ENCODE measurements at regions not wholly inside any gene's neighbourhood (a gene's known extent, or its start where the extent isn't known, plus 50 kb on each side); places are given as distances from the start of the nearest gene placed in this dataset.

- H3K4me1 ChIP-seq (ENCODE audit: control insufficient read depth, insufficient read depth, low read length): no peaks in the 10 kb centered on the region; the same call in 1 of the 2 replicates
- no peaks in the 10 kb centered on the region for H3K9me3 ChIP-seq (ENCODE audit: control insufficient read depth, insufficient read depth, low read depth, low read length)
- CTCF ChIA-PET: no interaction called here
- POLR2A ChIA-PET: no interaction called here
- TF ChIP-seq CTCF (IDR thresholded peaks at IDR 0.05) (no peak), TCF7L2 (IDR thresholded peaks at IDR 0.05; ENCODE audit: low read depth, low read length) (no peak), REST (IDR thresholded peaks at IDR 0.05; ENCODE audit: insufficient read depth in 1 of 2, low read depth in 2 of 2, low read length in 1 of 2) (no peak)
- ATAC-seq: no peak
- H3K4me3 ChIP-seq (ENCODE audit: low read depth in 2 of 2, low read length in 2 of 2): no peak overlapping the region
- intact Hi-C loops (cut with micrococcal nuclease; ENCODE audit: unreplicated experiment): no loop called here
- no peak overlapping the region; the same call in 1 of the 2 replicates for H3K27ac ChIP-seq (ENCODE audit: low read length)
- no TSS peak for BruUV-seq (replicated peaks)
- DNase-seq (ENCODE audit: low read depth, low spot score): no peak
- in situ Hi-C loops (cut with HindIII; ENCODE audit: low pct_unique_long_range_greater_than_20kb, low sequenced_read_pairs): no loop called here
- H3K36me3 ChIP-seq (ENCODE audit: control insufficient read depth, insufficient read depth, low read length): no peaks in the 10 kb centered on the region
- H3K27me3 ChIP-seq (ENCODE audit: control insufficient read depth, insufficient read depth, low read length): no peaks in the 10 kb centered on the region
Measured at GRCh38 chr15:69526081-69527061, 73.8 kb downstream of the RPLP1 start.

GRCh38 chr15:69529141-69529540 is 76.5 kb downstream of the RPLP1 start:
- in situ Hi-C loops (cut with HindIII; ENCODE audit: low pct_unique_long_range_greater_than_20kb, low sequenced_read_pairs) (no loop called here), intact Hi-C loops (cut with micrococcal nuclease; ENCODE audit: unreplicated experiment) (no loop called here)
- H3K9me3 ChIP-seq (ENCODE audit: control insufficient read depth, insufficient read depth, low read depth, low read length): no peaks in the 10 kb centered on the region
- H3K4me3 ChIP-seq (ENCODE audit: low read depth in 2 of 2, low read length in 2 of 2): no peak overlapping the region
- H3K27ac ChIP-seq (ENCODE audit: low read length): no peak overlapping the region
- ChIA-PET POLR2A (no interaction called here), CTCF (no interaction called here)
- BruUV-seq (replicated peaks): no TSS peak
- H3K36me3 ChIP-seq (ENCODE audit: control insufficient read depth, insufficient read depth, low read length): no peaks in the 10 kb centered on the region
- ATAC-seq (no peak), DNase-seq (ENCODE audit: low read depth, low spot score) (no peak)
- H3K27me3 ChIP-seq (ENCODE audit: control insufficient read depth, insufficient read depth, low read length): no peaks in the 10 kb centered on the region
- H3K4me1 ChIP-seq (ENCODE audit: control insufficient read depth, insufficient read depth, low read length): no peaks in the 10 kb centered on the region; the same call in 1 of the 2 replicates
- TF ChIP-seq SIN3A (IDR thresholded peaks at IDR 0.05; ENCODE audit: borderline replicate concordance, insufficient read depth, low read depth, low read length) (no peak), REST (IDR thresholded peaks at IDR 0.05; ENCODE audit: insufficient read depth in 1 of 2, low read depth in 2 of 2, low read length in 1 of 2) (no peak), TCF7L2 (IDR thresholded peaks at IDR 0.05; ENCODE audit: low read depth, low read length) (no peak), CTCF (IDR thresholded peaks at IDR 0.05) (no peak), POLR2AphosphoS5 (IDR thresholded peaks at IDR 0.05; ENCODE audit: low read depth, low read length) (no peak)
